Middle frontal gyrus (tissue), 1 donor: ENCODE measurements at regions not wholly inside any gene's neighbourhood (a gene's known extent, or its start where the extent isn't known, plus 50 kb on each side); places are given as distances from the start of the nearest gene placed in this dataset.

Source experiments
- DNase-seq: peaks from one replicate; pipeline ENCODE4 v3.0.0-alpha.2; 2015; ENCODE audit warnings: low spot score; ENCODE audit errors: extremely low spot score

DNA sequence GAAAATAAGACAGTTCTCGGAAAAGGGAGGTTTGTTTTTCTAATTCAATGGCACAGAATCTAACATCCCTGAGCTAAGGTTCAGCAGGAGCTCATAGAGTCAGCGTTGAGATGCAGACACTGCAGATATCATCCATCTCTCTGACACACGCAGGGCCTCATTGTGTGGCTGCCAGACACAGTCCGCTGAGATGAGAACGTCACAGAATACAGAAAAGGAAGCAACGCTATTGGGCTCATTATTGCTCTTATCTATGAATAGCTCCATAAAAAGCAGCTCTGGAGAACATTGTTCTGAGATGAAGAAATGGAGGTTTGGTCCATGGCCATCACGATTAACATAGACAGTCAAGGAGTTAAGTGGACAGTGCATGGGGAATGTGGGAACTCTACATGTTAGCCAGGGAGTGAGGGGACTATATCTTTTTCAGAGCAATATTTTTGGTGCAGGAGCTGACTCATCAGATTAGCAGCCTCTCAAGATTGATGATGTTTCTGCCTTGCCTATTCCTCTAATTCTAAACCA, 771.6 kb upstream of the CXADR start:
- no peak for DNase-seq

GRCh38 chr21:16742131-16742641, 770.7 kb upstream of the CXADR start:
- no peak for DNase-seq

GRCh38 chr21:16742741-16743140, 770.1 kb upstream of the CXADR start:
- DNase-seq = no peak

DNA sequence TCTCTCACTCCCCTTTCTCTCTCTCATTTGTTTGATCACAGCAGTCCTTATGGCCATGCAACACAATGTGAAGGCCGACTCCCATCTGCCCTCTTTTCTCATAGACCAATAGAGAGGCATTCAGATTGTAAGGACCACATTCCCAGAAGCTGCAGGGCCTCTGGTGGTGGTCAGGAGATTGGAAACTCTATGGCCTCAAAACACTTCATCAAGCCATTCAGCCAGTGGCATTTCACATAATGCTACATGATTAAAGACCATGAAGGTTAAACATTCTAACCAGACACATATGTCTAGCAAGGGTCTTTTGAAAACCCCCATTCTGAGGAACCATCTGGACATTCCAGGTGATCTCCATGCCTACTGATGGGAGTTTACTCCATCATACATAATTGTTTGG, 769.5 kb upstream of the CXADR start:
- no peak for DNase-seq

- no peak for DNase-seq
Measured at GRCh38 chr21:16750926-16751325, 761.9 kb upstream of the CXADR start.

- no peak for DNase-seq
Measured at GRCh38 chr21:16751695-16752474, 761.0 kb upstream of the CXADR start.

GRCh38 chr21:16752475-16752857, 760.4 kb upstream of the CXADR start:
- no peak for DNase-seq

GRCh38 chr21:16755061-16755460, 757.8 kb upstream of the CXADR start:
- no peak for DNase-seq

DNA sequence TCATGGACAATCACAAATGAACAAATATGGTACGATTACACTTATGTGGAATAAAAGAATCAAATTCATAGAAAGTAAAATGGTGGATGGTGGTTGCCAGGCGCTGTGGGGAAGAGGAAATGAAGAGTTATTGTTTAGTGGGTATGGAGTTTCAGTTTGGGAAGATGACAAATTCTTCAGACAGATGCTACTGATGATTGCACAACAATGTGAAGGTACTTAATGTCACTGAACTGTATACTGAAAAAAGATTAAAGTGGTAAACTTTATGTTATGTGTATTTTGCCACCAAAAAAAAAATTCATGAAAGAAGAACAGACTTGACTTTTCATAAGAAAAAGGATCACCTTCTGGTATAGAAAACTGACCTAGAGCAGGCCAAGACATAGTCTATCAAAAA, 745.6 kb upstream of the CXADR start:
- DNase-seq = no peak

- DNase-seq = no peak
Measured at GRCh38 chr21:16768096-16768495, 744.7 kb upstream of the CXADR start.

DNA sequence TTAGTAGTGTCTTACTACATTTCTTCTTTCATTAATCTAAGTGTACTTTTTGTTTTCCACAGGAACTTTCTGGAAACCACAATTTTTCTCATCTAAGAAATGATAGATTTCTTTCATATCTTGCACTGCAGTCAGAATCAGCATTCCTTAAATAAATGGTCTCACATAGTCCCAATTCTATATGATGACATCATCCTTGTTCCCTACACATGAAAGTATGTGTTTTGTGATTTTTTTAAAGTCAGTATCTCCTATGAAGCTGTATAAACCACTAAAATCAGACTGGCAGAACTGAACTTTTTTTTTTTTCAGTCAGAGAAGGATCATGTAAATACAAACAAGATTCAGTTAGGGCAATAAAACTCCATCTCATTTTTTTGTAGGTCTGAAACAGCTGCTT, 742.6 kb upstream of the CXADR start:
- DNase-seq = no peak

GRCh38 chr21:16773206-16773605, 739.6 kb upstream of the CXADR start:
- no peak for DNase-seq

DNA sequence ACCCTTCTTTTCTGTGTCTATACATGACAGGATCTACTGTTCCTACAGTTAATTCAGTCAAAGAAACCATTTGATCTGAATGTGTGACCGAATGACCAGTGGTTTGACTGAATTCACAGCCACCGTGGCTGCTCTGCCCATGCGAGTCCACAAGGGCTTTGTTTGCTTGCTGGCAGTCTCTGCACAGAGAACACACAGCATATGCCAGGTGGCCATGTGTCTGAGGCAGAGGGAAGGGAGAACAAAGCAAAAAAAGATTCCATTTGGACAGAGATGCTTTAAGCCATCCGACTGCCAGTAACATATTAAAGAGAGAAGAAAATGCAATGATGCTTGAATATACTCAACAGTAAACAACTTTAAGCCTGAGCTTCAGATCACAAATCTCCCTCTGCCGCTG, 737.8 kb upstream of the CXADR start:
- DNase-seq = no peak

- DNase-seq = no peak
Measured at GRCh38 chr21:16777041-16777720, 735.7 kb upstream of the CXADR start.

DNA sequence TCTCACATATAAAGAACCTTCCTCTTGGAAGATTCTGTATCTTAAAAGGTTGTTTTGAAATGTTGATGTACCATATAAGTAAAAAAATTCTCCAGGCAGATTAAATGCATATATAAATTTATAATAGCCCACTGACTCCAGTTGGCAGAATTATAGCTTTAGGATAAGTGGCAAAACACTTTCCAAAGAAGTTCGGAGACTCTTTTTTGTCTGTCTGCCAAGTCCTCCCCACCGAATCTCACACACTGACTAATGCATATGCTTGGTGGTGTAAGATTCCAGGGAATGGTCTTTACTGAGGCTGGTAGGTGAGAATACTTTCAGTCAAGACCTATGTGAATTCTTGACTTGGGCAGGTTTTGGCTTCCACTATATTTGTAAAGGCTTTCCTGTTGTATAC, 724.3 kb upstream of the CXADR start:
- no peak for DNase-seq

GRCh38 chr21:16789636-16790035, 723.2 kb upstream of the CXADR start:
- no peak for DNase-seq

DNA sequence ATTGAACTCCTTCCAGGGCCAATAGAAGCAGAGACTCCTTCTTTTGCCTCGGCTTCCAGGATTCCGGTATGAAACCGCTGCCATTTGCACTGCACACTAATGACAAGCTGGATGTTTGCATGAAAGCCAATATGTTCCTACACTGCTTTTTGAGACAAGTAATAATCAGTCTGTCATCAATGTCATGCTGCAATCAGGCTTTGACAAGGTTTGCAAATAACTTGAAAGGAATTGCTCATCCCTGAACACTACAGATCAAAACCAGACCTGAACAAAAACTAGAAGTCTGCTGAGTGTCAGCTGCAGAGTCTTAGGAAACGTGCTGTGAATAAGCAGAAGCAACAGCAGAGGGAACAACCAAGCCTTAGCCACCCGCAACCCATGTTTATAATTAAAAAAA, 720.7 kb upstream of the CXADR start:
- no peak for DNase-seq

DNA sequence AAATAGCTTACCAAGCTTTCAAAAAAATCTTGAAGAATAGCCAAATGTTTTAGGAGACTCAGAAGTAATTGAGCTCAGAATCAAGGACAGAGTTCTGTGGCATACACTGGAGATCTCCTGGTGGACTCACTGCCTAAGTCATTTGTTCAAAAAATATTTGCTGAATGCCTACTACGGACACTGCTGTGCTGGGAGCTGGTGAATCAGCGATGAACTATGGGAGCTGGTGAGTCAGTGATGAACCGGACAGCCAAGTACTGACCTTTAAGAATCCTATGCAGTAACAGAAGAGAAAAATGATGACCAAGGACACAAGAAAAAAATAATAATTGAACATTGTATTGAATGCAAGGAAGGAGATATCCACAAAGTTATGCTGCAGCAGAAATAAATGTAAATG, 717.9 kb upstream of the CXADR start:
- no peak for DNase-seq

GRCh38 chr21:16796776-16797175, 716.1 kb upstream of the CXADR start:
- no peak for DNase-seq

GRCh38 chr21:16797540-16797939, 715.3 kb upstream of the CXADR start:
- no peak for DNase-seq

GRCh38 chr21:16797966-16798365, 714.9 kb upstream of the CXADR start:
- DNase-seq = no peak

DNA sequence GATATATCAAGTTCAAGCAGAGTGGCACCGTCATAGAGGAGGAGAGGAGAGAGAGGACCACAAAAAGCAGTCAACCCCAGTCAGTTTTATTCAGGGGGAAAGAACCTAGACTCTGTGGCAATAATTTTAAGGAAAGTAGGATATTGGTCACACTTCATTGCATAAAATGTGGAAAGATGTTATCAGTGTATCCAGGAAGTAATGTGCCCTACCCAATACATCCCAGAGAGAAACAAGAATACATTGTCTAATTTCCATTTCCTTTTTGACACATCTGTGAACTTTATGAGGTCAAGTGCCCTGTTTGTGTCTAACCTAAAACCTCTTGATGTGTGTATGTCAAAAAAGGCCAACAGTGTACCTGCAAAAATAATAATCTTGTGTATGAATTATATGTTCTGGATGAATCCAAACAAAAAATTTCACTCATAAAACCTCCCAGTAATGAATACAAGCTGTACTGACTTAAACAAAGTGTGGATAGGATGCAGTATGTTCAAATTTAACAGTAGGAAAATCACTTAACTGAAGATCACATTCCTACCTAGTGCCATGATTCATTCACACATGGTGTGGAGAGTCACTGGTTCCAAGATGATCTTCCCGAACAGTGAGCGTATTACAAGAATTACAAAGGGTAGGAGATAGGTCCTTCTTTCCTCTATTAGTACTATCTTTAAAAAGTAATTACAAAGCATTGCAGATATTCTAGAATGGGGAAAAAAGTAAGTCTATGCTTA, 712.1 kb upstream of the CXADR start:
- DNase-seq = no peak
